ENCODE measurements at regions not wholly inside any gene's neighbourhood (a gene's known extent, or its start where the extent isn't known, plus 50 kb on each side); places are given as distances from the start of the nearest gene placed in this dataset.

DNA sequence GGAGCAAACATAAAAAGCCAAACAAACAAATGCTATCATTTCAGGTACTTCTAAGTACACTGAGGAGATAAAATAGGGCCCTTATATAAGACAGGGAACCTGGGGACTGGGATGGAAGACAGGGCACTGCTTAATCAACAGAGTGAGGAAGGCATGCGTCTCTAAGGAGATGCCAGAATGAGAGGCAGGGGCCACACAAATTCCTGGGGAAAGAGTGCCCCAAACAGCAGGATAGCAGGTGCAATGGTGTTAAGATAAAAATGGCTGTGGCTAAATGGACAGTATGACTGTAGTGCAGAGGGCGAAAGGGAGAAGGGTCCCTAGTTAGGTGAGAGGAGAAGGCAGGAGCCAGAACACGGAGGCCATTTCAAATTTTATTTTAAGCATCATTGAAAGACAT, 113.9 kb downstream of the ZBTB18 start:
- TF ChIP-seq, protein P1, sequence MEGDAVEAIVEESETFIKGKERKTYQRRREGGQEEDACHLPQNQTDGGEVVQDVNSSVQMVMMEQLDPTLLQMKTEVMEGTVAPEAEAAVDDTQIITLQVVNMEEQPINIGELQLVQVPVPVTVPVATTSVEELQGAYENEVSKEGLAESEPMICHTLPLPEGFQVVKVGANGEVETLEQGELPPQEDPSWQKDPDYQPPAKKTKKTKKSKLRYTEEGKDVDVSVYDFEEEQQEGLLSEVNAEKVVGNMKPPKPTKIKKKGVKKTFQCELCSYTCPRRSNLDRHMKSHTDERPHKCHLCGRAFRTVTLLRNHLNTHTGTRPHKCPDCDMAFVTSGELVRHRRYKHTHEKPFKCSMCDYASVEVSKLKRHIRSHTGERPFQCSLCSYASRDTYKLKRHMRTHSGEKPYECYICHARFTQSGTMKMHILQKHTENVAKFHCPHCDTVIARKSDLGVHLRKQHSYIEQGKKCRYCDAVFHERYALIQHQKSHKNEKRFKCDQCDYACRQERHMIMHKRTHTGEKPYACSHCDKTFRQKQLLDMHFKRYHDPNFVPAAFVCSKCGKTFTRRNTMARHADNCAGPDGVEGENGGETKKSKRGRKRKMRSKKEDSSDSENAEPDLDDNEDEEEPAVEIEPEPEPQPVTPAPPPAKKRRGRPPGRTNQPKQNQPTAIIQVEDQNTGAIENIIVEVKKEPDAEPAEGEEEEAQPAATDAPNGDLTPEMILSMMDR (conservative IDR thresholded peaks at IDR 0.05), result no peak
- TF ChIP-seq ZFX (IDR thresholded peaks at IDR 0.05), result no peak

Measured in C4-2B (cell line).